Hippocampal formation (tissue), 2 donors: ENCODE measurements at regions not wholly inside any gene's neighbourhood (a gene's known extent, or its start where the extent isn't known, plus 50 kb on each side); places are given as distances from the start of the nearest gene placed in this dataset.
"Not testable (repeated sequence)": the region's sequence is repeated elsewhere in the genome, so short reads cannot be mapped to it uniquely, and the experiment has no call there.

Experiments
- DNase-seq, 2 donors: peaks; one replicate each; lab custom pipeline; 2025; lab: John Stamatoyannopoulos, UW

DNA sequence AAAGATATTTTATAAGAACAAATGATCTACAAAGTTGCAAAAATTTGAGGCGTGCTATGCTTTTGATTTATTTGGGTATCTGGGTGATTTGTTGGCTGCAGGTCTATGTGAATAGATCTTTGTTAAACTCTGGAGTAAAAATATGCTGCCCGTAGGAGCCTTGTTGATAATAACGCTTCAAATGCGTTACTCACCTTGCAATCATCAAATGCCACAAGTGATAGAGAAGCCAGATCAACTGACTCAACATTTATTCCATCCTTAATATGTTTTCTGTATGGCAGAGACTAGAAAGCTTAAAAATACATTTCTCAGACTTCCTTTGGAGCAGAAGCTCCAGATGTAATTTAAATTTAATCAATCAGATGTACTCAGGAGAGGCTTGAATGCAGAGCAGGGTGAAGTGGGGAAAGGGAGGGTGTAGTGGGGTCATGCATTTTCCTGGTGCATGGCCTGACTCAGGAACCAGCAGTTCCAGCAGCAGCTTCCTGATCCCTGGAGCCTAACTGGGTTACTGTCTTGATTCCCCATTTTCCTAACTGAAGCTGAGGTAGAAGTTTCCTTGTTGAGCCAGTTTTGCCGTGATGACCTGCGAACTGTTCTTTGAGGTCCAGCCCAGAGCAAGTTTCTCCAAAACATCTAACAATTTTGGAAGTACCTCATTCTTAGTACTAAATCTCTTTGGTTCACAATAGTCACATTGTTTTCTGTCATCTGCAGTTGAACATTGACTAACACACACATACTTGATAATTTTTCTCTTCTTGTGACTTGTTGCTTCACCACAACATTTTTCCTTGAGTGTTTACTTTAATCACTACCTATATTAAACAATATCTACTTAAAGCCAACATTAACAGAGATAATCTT lies 284.7 kb upstream of the CWC22 start:
- DNase-seq, result no peak

DNA sequence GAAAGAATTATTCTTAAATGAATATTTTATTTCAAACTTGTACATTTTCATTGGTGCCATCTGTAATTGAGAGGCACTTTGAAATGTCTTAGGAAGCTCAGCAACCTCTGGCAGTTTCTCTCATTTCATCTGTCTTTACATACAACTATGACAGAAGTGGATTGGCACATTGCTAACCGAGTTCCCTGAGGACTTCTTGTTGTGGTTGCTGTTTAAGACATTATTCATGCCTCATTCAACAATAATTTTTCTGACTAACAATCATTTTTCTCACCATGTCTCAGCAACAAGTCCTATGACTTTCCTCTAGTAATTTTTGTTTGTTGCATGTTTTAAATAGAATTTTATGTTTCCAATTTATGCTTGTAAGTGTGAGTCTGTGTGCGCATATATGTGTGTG lies 284.0 kb upstream of the CWC22 start:
- DNase-seq, result no peak

GRCh38 chr2:180289627-180290026 lies 282.5 kb upstream of the CWC22 start:
- DNase-seq, result no peak

DNA sequence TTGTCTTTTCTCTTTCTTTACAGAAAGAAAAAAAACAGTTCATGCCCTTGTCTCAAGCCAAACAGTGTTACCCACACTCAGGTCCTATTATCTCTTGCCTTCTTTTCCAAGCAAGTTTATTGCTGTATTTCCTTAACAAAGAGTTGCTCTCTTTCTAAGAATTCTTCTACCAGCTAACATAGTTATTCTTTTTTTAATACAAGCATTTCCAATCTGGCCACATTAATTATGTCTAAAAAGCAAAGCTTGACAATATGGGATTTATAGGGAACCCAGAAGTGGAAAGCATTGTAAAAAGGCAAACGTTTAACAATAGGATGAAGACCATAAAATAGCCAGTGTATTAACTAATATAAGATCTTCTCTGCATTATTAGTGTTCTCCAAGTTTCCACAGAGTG lies 272.5 kb upstream of the CWC22 start:
- DNase-seq, result no peak

DNA sequence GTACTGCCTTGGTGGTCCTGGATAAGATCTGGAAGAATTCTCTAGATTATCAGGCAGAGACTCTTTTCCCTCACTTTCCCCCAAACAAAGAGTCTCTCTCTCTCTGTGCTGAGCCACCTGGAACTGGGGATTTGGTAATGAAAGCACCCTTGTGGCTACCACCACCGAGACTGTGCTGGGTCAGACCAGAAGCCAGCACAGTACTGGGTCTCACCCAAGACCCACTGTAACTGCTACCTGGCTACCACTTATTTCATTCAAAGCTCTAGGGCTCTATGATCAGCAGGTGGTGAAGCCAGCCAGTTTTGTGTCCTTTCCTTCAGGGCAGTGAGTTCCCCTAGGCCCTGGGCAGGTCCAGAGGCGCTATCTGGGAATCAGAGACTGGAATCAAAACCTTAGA lies 269.6 kb upstream of the CWC22 start:
- DNase-seq, result no peak

- DNase-seq, result no peak
Measured at GRCh38 chr2:180268006-180268405, 260.9 kb upstream of the CWC22 start.

- no peak for DNase-seq
Measured at GRCh38 chr2:180261976-180262375, 254.9 kb upstream of the CWC22 start.

DNA sequence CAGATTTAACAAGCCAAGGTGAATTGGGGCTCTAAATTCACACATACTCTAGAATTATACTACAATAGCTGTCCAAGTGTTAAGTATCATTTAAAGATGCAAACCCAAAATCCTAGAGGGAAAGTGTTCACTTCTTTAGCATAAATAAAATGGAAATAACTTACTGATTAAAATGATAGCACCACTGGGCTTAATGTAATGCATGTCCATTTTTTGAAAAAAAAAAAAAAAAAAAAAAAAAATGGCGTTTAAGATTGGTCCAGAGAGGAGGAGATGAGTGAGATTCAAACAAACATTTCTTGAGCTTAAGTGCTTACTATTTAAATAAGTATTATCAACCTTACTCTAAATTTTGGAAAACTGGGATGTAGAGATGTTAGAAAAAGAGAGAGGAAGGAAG lies 251.5 kb upstream of the CWC22 start:
- no peak for DNase-seq

DNA sequence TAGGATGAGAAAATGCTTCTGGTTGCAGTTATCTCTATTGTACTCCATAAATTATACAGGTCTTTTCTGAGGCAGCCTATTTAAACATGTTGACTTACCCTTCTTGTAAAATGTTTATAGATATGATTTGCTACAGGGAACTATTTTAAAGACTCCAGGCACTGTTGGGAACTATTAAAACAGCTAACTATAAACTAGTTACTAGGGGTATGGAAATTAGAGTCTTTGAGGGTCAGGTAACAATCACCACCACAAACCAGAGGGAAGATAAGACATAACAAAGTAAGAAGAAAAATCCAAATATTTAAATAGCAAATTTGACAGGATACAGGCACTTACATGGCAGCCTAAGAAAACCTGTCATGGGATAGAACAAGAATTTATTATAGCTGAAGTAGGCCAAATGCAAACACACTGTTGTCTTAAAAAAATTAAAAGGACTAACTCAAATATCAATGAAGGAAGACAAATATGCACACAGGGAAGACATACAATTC lies 251.0 kb upstream of the CWC22 start:
- no peak for DNase-seq

DNA sequence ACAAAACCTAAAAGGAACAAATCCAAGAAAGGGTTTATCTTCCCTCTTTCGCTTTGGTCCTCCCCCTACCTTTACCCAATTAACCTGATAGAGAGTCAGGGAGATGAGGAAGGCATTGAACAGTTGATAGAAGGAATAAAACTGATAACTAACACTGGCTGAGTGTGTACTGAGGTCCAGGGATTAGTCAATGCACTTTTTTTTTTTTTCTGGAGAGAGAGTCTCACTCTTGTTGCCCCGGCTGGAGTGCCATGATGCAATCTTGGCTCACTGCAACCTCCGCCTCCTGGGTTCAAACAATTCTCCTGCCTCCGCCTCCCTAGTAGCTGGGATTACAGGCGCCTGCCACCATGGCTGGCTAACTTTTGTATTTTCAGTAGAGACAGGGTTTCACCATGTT lies 250.2 kb upstream of the CWC22 start:
- DNase-seq, result no peak

GRCh38 chr2:180255981-180256380 lies 248.9 kb upstream of the CWC22 start:
- no peak for DNase-seq

GRCh38 chr2:180254872-180255271 lies 247.8 kb upstream of the CWC22 start:
- no peak for DNase-seq

DNA sequence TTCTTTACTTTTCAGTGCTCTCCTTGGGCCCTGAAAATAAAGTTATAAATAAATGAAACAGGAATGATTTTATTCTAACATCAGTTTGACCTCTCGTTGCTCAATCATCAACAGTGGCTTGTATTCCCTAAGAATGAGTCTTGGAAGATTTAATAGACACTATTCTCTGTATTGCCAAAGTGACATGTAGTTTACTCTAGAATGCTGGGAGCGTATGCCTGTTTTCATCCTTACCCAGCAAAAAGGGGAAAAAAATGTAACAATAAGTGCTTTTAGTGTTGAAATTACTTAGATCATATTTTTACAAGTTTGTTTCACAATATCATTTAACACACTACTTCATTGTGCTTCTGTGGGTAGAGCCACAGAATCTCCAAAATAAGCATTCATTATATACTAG lies 240.6 kb upstream of the CWC22 start:
- no peak for DNase-seq

DNA sequence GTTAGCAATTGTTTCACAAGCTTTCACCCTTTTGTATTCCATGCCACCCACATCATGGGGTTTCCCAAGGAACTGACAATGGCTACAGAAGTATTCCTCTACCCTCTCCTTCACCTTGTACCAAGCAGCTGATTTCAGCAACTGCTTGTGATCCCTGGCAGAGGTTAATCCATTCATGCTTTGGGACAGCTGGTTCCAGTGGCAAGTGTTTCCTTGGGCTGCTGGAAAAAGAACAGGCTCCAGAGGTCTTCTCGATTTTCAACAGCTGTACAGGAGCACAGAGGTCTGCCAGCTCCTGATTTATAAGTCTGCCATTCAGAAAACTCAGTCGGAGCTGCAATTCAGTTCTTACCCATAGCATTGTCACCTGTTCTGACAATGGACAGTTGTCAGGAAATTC lies 239.2 kb upstream of the CWC22 start:
- DNase-seq, result no peak

- no peak for DNase-seq
Measured at GRCh38 chr2:180240774-180241173, 233.7 kb upstream of the CWC22 start.

DNA sequence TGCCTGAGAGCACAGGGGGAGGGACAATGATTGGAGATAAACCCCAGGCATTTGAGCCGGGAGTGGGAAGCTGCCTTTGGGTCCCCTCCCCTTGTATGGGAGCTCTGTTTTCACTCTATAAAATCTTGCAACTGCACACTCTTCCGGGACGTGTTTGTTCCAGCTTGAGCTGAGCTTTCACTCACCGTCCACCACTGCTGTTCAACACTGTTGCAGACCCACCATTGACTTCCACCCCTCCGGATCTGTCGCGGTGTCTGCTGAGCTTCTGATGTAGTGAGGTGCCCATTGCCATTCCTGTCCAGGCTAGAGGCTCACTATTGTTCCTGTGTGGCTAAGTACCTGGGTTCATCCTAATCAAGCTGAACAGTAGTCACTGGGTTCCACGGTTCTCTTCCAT lies 231.6 kb upstream of the CWC22 start:
- no peak for DNase-seq

DNA sequence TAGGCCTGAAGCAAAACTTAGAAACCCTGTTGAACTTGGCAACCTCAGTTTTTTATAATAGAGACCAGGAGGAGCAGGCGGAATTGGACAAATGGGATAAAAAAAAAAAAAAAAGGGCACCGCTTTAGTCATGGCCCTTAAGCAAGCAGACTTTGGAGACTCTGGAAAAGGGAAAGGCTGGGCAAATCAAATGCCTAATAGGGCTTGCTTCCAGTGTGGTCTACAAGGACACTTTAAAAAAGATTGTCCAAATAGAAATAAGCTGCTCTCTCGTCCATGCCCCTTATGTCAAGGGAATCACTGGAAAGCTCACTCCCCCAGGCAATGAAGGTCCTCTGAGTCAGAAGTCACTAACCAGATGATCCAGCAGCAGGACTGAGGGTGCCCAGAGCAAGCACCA lies 229.0 kb upstream of the CWC22 start:
- not testable (repeated sequence) for DNase-seq

DNA sequence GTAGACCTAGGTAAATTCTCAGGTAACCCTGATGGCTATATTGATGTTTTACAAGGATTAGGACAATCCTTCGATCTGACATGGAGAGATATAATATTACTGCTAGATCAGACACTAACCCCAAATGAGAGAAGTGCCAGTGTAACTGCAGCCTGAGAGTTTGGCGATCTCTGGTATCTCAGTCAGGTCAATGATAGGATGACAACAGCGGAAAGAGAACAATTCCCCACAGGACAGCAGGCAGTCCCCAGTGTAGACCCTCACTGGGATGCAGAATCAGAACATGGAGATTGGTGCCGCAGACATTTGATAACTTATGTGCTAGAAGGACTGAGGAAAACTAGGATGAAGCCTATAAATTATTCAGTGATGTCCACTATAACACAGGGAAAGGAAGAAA lies 228.4 kb upstream of the CWC22 start:
- DNase-seq, result not testable (repeated sequence)

DNA sequence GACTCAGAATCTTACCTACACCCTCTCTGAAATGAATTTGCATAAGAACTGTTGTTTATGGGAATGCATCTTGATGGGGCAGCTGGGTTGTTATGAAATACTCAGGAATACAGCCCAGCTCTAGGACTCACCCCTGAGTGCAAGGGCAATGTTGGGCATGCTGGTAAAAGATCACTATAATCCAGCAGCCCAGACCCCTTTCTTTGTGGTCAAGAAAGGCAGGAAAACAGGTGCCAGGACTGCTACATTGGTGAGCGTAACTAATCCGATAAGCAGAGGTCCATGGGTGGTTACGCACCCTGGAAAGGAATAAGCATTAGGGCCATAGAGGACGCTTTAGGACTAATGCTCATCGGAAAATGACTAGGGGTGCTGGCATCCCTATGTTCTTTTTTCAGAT lies 227.9 kb upstream of the CWC22 start:
- DNase-seq, result not testable (repeated sequence)

GRCh38 chr2:180231015-180231414 lies 223.9 kb upstream of the CWC22 start:
- DNase-seq, result no peak

GRCh38 chr2:180227461-180227860 lies 220.4 kb upstream of the CWC22 start:
- no peak for DNase-seq

DNA sequence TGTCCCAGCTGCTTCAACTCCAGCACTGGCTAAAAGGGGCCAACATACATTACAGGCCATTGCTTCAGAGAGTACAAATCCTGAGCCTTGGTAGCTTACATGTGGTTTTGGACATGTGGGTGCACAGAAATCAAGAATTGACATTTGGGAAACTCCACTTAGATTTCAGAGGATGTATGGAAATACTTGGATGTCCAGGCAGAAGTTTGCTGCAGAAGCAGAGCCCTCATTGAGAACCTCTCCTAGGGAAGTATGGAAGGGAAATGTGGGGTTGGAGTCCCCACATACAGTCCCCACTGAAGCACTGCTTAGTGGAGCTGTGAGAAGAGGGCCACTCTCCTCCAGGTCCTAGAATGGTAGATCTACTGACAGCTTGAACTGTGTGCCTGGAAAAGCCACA lies 218.0 kb upstream of the CWC22 start:
- no peak for DNase-seq

DNA sequence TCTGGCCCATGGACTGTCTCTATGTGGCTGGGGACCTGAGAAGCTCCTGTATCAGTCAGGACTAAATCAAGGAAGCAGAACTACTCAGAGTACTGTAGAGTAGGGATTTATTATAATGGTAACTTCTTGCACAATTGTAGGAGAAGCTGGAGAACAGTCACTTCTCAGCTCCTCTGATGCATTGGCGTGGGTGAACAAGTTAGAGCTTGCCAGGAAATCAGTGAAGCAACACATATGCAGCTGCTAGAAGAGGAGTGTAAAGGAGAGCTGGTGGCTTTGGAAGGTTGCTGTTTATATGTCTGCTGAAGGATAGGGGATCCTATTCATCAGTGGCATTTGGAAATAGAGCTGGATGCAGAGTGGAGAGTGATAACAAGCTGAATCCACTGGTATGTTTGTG lies 215.5 kb upstream of the CWC22 start:
- peak in 1 of 2 donors; percentile 55 for DNase-seq

DNA sequence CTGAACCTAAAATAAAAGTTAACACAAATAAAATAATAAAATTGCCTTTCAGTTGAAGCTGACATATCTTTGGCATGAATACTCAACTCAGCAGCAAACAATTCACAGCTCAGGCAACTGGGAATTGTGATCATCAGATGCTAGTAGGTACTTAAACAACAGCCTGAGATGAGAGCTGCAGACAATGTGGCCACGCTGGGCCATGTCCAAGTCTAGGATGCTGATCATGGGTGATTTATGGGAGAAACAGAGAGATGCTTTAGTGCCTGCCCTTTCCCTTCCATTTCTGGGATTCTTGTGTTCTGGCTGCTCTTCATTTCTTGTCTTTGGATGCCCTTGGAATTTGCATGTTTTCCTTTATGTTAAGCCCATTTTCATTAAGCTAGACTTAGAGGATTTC lies 212.4 kb upstream of the CWC22 start:
- no peak for DNase-seq
